GM12892 (cell line): ENCODE measurements at regions not wholly inside any gene's neighbourhood (a gene's known extent, or its start where the extent isn't known, plus 50 kb on each side); places are given as distances from the start of the nearest gene placed in this dataset.

Experiments
- POLR2A ChIP-seq: IDR thresholded peaks from 2 replicates; pipeline ENCODE4 v1.6.1; 2011; ENCODE audit warnings: low read depth, low read length, control low read depth
- POLR2AphosphoS5 ChIP-seq: IDR thresholded peaks from 2 replicates; pipeline ENCODE4 v1.6.1; 2011; ENCODE audit warnings: low read depth, low read length, control low read depth
- TAF1 ChIP-seq: IDR thresholded peaks from 2 replicates; pipeline ENCODE4 v1.6.1; 2011; ENCODE audit warnings: low read depth, mild to moderate bottlenecking, control low read depth, low read length, borderline replicate concordance

DNA sequence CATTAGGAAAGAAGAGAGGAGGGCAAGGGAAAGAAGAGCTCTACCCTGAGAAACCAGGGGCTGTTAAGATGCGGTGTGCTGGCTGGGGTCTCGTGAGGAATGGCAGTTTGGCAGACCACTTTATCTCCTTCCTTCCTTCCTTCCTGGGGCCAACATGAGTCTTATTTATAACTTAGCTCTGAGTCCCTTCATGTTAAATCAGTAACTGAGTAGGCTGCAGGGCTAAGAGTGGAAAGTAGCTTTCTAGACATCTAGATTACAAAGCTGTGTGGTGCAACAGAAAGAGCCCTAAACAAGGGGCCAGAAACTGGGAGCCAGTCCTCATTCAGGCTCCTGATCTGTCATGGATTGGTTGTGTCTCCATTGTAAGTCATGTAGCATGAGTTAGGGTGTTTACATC lies 135.4 kb upstream of the DUSP10 start:
- TF ChIP-seq POLR2AphosphoS5: no peak
- no peak for TF ChIP-seq POLR2A
- TF ChIP-seq TAF1: no peak
